HepG2 (cell line): ENCODE measurements at regions not wholly inside any gene's neighbourhood (a gene's known extent, or its start where the extent isn't known, plus 50 kb on each side); places are given as distances from the start of the nearest gene placed in this dataset.

ENCODE experiments used
- ATAC-seq: fragments of 200-7000 bp; cut with Tn5 transposase; 3 replicates; pipeline ENCODE4 v1.9.1; 2020; ENCODE audit warnings: mild to moderate bottlenecking, moderate library complexity
- BruUV-seq: library from RNA; stranded (reverse); fragments of 400-500 nt; replicated peaks from 2 replicates; lab custom pipeline; 2021; lab: Mats Ljungman, UMichigan
- CTCF ChIA-PET: fragments of 300-600 bp; formaldehyde crosslinking; extraction: SDS; loops from one replicate; lab custom pipeline; 2021; ENCODE audit warnings: low total read pairs, inconsistent platforms, low intra/inter-chr PET ratio; lab: Yijun Ruan, JAX
- POLR2A ChIA-PET: fragments of 350-600 bp; sonication (Branson Sonifier 250); formaldehyde crosslinking; loops from one replicate; lab custom pipeline; 2020; ENCODE audit warnings: antibody characterized with exemption, inconsistent platforms; lab: Yijun Ruan, JAX
- DNase-seq: peaks from one replicate; pipeline ENCODE4 v3.0.0-alpha.2; 2015; ENCODE audit warnings: low spot score
- FAIRE-seq: peaks from 3 replicates; lab custom pipeline; 2011; peaks lifted over from hg19 to GRCh38; lab: Jason Lieb, UNC
- H2AFZ ChIP-seq: one replicate; pipeline ENCODE4 v1.6.1; 2011; ENCODE audit warnings: low read length, inconsistent platforms
- H3K27ac ChIP-seq: fragments of 300-600 bp; 3 replicates; pipeline ENCODE4 v1.8.0; 2011; ENCODE audit warnings: mixed run types, mild to moderate bottlenecking, mixed read lengths, low read length, inconsistent platforms; ENCODE audit not compliant: insufficient read depth; ENCODE audit errors: extremely low read length
- H3K27me3 ChIP-seq, 2 experiments: fragments of 200-600 bp in 1 of 2; 2 replicates in 1 of 2; 3 replicates in 1 of 2; pipeline versions ENCODE4 v1.6.0 to v1.8.0; 2011; ENCODE audit warnings: low read length in 2 of 2, mild to moderate bottlenecking in 2 of 2, moderate library complexity in 2 of 2, inconsistent platforms in 1 of 2; ENCODE audit not compliant: insufficient read depth in 2 of 2, control insufficient read depth in 1 of 2
- H3K36me3 ChIP-seq, 2 experiments: fragments of 200-600 bp in 1 of 2; replicated peaks in 1 of 2; 2 replicates in 1 of 2; 3 replicates in 1 of 2; pipeline versions ENCODE4 v1.5.1 to v1.8.0; 2011; ENCODE audit warnings: low read length in 2 of 2, inconsistent platforms in 1 of 2; ENCODE audit not compliant: insufficient read depth in 2 of 2, control insufficient read depth in 1 of 2
- H3K4me1 ChIP-seq: 2 replicates; pipeline ENCODE4 v1.5.1; 2012; ENCODE audit warnings: low read length, inconsistent platforms; ENCODE audit not compliant: insufficient read depth
- H3K4me2 ChIP-seq: 2 replicates; pipeline ENCODE4 v1.6.0; 2011; ENCODE audit warnings: low read depth, low read length, inconsistent platforms
- H3K4me3 ChIP-seq, 3 experiments: fragments of 200-600 bp in 1 of 3; sonication (generic), shearing (Covaris generic) in 1 of 3; replicated peaks in 1 of 3; 2 replicates each; pipeline ENCODE4 v1.5.1; 2011 to 2016; ENCODE audit warnings: low read length in 3 of 3, inconsistent platforms in 2 of 3, low read depth in 2 of 3, mild to moderate bottlenecking in 2 of 3, control low read depth in 1 of 3, mixed read lengths in 1 of 3; ENCODE audit not compliant: insufficient read depth in 1 of 3
- H3K79me2 ChIP-seq: one replicate; pipeline ENCODE4 v1.6.1; 2011; ENCODE audit warnings: low read length, inconsistent platforms; ENCODE audit not compliant: insufficient read depth
- H3K9ac ChIP-seq: 2 replicates; pipeline ENCODE4 v1.6.0; 2011; ENCODE audit warnings: mild to moderate bottlenecking, low read depth, low read length, inconsistent platforms; ENCODE audit not compliant: insufficient read depth
- H3K9me3 ChIP-seq: 2 replicates; pipeline ENCODE4 v1.5.1; 2012; ENCODE audit warnings: mild to moderate bottlenecking, low read length
- H4K20me1 ChIP-seq: 2 replicates; pipeline ENCODE4 v1.6.0; 2011; ENCODE audit warnings: inconsistent platforms, mild to moderate bottlenecking, low read length, moderate library complexity; ENCODE audit not compliant: insufficient read depth
- ELK4 ChIP-seq: sonication (generic); formaldehyde crosslinking; IDR thresholded peaks from 2 replicates; pipeline ENCODE4 v1.9.0; 2021; ENCODE audit warnings: missing genetic modification reagents, borderline replicate concordance
- HES4 ChIP-seq: sonication (generic); formaldehyde crosslinking; IDR thresholded peaks from 2 replicates; pipeline ENCODE4 v1.9.0; 2021; ENCODE audit warnings: mild to moderate bottlenecking, missing genetic modification reagents, borderline replicate concordance
- ISL2 ChIP-seq: sonication (generic); formaldehyde crosslinking; IDR thresholded peaks from 2 replicates; pipeline ENCODE4 v1.5.0; 2020; ENCODE audit warnings: missing genetic modification reagents
- KLF6 ChIP-seq: IDR thresholded peaks from 2 replicates; pipeline ENCODE4 v1.8.0; 2016; ENCODE audit warnings: missing biosample characterization, missing genetic modification reagents
- MZF1 ChIP-seq: sonication (generic); formaldehyde crosslinking; IDR thresholded peaks from 2 replicates; pipeline ENCODE4 v1.8.1; 2023; ENCODE audit warnings: mild to moderate bottlenecking, missing genetic modification reagents, borderline replicate concordance
- NFE2 ChIP-seq: sonication (generic); formaldehyde crosslinking; IDR thresholded peaks from 2 replicates; pipeline ENCODE4 v1.4.0; 2020; ENCODE audit warnings: missing genetic modification reagents
- PAF1 ChIP-seq: IDR thresholded peaks from 2 replicates; pipeline ENCODE4 v1.6.1; 2016; ENCODE audit warnings: missing genetic modification reagents, missing compliant biosample characterization
- RAD21 ChIP-seq: fragments of 450-650 bp; formaldehyde crosslinking; IDR thresholded peaks from 2 replicates; pipeline ENCODE4 v1.5.0; 2020; ENCODE audit warnings: mild to moderate bottlenecking
- TAF1 ChIP-seq: sonication (generic); formaldehyde crosslinking; IDR thresholded peaks from 2 replicates; pipeline ENCODE4 v1.4.0; 2020; ENCODE audit warnings: missing genetic modification reagents
- UBTF ChIP-seq: sonication (generic); formaldehyde crosslinking; IDR thresholded peaks from 2 replicates; pipeline ENCODE4 v1.4.0; 2020; ENCODE audit warnings: mild to moderate bottlenecking, missing genetic modification reagents
- ZNF33A ChIP-seq: sonication (generic); formaldehyde crosslinking; IDR thresholded peaks from 2 replicates; pipeline ENCODE4 v1.5.1; 2020; ENCODE audit warnings: missing genetic modification reagents, mild to moderate bottlenecking, moderate library complexity, borderline replicate concordance
- ZNF407 ChIP-seq: sonication (generic); formaldehyde crosslinking; IDR thresholded peaks from one replicate; pipeline ENCODE4 v1.5.1; 2020; ENCODE audit warnings: mild to moderate bottlenecking, missing genetic modification reagents; ENCODE audit errors: not compliant biosample characterization
- ZNF576 ChIP-seq: sonication (generic); formaldehyde crosslinking; IDR thresholded peaks from 2 replicates; pipeline ENCODE4 v1.4.0; 2020; ENCODE audit warnings: mild to moderate bottlenecking, missing genetic modification reagents
- ZNF746 ChIP-seq: sonication (generic); formaldehyde crosslinking; IDR thresholded peaks from 2 replicates; pipeline ENCODE4 v1.8.0; 2022; ENCODE audit warnings: mild to moderate bottlenecking, missing genetic modification reagents
- ZNF773 ChIP-seq: sonication (generic); formaldehyde crosslinking; IDR thresholded peaks from 2 replicates; pipeline ENCODE4 v1.4.0; 2020; ENCODE audit warnings: missing genetic modification reagents, borderline replicate concordance
- WGBS: methylation state at CpG from one replicate; pipeline ENCODE4 v1.1.6; 2017; ENCODE audit warnings: low lambda C conversion rate; 5-methylcytosine and 5-hydroxymethylcytosine counted together
- in situ Hi-C: cut with HindIII; loops from 2 replicates; pipeline ENCODE4 v1.10.0; 2017; ENCODE audit warnings: low pct_unique_long_range_greater_than_20kb; ENCODE audit not compliant: extremely low pct_ligation_motif_present
- intact Hi-C: fragments of 100-400 bp; cut with micrococcal nuclease; formaldehyde crosslinking; loops from one replicate; pipeline ENCODE4 v1.10.0; 2022; ENCODE audit not compliant: unreplicated experiment

- Histone ChIP-seq H3K4me3 (no peak overlapping the region), H3K4me1 (peaks cover 9% of the 10 kb centered on the region; the same call in 1 of the 2 replicates), H3K9me3 (no peaks in the 10 kb centered on the region), H3K9ac (no peak overlapping the region), H3K27me3 (no peaks in the 10 kb centered on the region), H3K36me3 (no peaks in the 10 kb centered on the region), H3K27ac (no peak overlapping the region), H4K20me1 (no peaks in the 10 kb centered on the region), H3K4me2 (no peak overlapping the region), H2AFZ (no peak overlapping the region), H3K79me2 (no peaks in the 10 kb centered on the region)
- no peak for ATAC-seq
- no TSS peak for BruUV-seq
- WGBS, result 18% methylated on average over 2 of the region's 2 CpGs
- POLR2A ChIA-PET, result no interaction called here
- CTCF ChIA-PET, result no interaction called here
- DNase-seq, result no peak
- FAIRE-seq, result no peak
- in situ Hi-C loops, result no loop called here
- intact Hi-C loops, result no loop called here
- no peak for TF ChIP-seq ZNF407
- TF ChIP-seq ISL2 (CRISPR knock-in tag), result no peak
- TF ChIP-seq NFE2 (CRISPR knock-in tag), result no peak
- TF ChIP-seq KLF6 (CRISPR knock-in tag), result no peak
- TF ChIP-seq ELK4, result no peak
- TF ChIP-seq ZNF773 (CRISPR knock-in tag), result no peak
- no peak for TF ChIP-seq HES4 (CRISPR knock-in tag)
- no peak for TF ChIP-seq PAF1 (CRISPR knock-in tag)
- TF ChIP-seq ZNF33A (CRISPR knock-in tag), result no peak
- no peak for TF ChIP-seq MZF1
- TF ChIP-seq TAF1, result no peak
- no peak for TF ChIP-seq RAD21 (CRISPR knock-in tag)
- no peak for TF ChIP-seq UBTF (CRISPR knock-in tag)
- TF ChIP-seq ZNF746, result no peak
- no peak for TF ChIP-seq ZNF576
Observed at GRCh38 chr13:22080832-22081231, 410.0 kb downstream of the FGF9 start.
